Effector CD8-positive, alpha-beta T cell (primary cell): ENCODE measurements at regions not wholly inside any gene's neighbourhood (a gene's known extent, or its start where the extent isn't known, plus 50 kb on each side); places are given as distances from the start of the nearest gene placed in this dataset.

Experiments used
- DNase-seq: peaks from one replicate; lab custom pipeline; 2025; lab: John Stamatoyannopoulos, UW

GRCh38 chr16:6133009-6133557, 1035.5 kb upstream of the EEF2KMT start:
- DNase-seq: no peak

GRCh38 chr16:6132121-6132520, 1034.5 kb upstream of the EEF2KMT start:
- no peak for DNase-seq

GRCh38 chr16:6131526-6132050, 1034.0 kb upstream of the EEF2KMT start:
- DNase-seq: no peak

- DNase-seq: no peak
These were observed 1028.1 kb upstream of the EEF2KMT start for GRCh38 chr16:6125483-6126259.

DNA sequence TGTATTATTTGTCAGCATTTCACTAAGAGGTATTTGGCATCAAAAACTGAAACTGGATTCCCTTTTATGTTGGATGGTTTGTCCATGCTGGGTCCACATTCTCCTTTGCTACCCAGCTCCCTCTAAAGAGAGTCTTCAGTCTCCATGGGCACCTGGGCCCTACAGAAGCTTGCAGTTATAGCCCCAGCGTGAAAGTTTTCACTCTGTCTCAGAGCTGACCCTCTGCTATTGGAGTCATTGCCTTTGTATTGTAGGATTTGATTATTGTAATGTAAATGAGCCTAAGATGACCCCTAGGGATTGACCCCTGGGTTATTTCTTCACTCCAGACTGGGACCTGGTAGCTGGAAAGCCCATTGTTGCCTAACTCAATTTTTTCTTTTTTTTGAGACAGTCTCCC, 1026.5 kb upstream of the EEF2KMT start:
- DNase-seq: no peak

GRCh38 chr16:6122401-6122800, 1024.8 kb upstream of the EEF2KMT start:
- DNase-seq: no peak

- DNase-seq: no peak
These were observed 1017.1 kb upstream of the EEF2KMT start for GRCh38 chr16:6114691-6115090.

GRCh38 chr16:6113749-6114148, 1016.2 kb upstream of the EEF2KMT start:
- no peak for DNase-seq

DNA sequence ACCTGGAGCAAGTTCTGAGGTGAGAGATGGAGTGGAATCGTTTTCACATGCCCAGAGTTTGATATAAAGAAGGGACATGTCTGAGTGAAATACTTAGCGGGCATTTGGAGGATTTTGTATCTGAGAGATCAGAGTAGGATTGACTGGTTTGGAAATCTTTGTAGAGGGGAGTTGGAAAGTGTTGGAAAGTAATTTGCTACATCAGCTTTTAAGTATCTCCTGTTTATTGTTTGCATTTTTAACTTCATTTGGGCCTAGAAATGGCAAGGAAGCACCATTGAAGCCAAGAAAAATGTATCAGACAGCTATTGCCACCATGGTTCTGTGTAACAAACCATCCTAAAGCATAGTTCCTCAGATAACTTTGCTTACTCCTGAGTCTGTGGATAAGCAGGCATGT, 1015.1 kb upstream of the EEF2KMT start:
- DNase-seq: no peak

DNA sequence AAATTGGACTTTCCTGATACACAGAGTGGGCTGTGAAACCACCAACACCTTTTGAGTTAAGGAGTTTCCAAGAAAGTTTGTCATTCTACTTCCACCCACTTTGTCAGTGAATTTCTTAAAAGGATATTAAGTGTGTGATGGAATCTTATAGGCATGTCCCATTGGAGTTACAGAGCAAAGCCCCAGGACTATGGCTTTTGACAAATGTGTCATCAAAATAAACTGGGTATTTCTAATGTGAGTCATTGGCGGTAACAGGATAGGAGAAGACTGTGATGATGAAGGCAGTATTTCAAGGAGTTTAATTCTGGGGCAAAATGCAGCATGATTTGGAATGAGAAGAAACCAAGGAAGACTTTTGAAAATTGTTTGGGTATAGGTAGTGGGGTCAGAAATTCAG, 1013.8 kb upstream of the EEF2KMT start:
- DNase-seq: no peak

GRCh38 chr16:6110346-6110745, 1012.8 kb upstream of the EEF2KMT start:
- no peak for DNase-seq

DNA sequence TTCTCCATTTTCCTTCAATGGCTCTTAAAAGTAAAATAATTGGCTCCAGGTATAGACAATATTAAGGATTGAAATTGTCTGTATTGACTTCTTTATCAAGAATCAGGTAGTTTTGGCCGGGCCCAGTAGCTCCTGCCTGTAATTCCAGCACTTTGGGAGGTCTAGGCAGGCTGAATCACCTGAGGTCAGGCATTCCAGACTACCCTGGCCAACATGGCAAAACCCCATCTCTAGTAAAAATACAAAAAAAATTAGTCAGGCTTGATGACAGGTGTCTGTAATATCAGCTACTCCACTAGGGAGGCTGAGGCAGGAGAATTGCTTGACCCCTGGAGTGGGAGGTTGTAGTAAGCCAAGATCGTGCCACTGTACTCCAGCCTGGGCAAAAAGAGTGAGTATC, 1008.5 kb upstream of the EEF2KMT start:
- DNase-seq: no peak

GRCh38 chr16:6105115-6105514, 1007.5 kb upstream of the EEF2KMT start:
- no peak for DNase-seq

- DNase-seq: no peak
These were observed 1006.8 kb upstream of the EEF2KMT start for GRCh38 chr16:6104428-6104827.

DNA sequence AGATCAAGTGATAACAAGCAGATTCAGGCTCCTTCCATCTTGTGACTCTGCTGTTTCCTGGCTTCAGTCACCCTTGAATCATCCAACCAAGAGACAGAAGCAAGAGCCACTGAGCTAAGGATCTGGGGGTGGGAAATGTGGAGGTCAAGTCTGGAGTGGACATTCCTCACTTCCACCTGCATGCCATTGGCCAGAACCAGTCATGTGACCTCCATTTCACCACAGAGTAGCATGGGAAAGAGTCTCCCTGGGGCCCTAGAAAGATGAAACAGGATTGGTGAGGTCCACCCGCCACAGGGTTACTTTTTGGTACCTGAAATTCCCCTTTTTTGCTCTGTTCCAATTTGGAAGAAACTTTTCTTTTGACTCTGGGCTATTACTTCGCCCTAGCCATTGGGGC, 1006.0 kb upstream of the EEF2KMT start:
- DNase-seq: no peak

GRCh38 chr16:6099102-6099501, 1001.5 kb upstream of the EEF2KMT start:
- no peak for DNase-seq

DNA sequence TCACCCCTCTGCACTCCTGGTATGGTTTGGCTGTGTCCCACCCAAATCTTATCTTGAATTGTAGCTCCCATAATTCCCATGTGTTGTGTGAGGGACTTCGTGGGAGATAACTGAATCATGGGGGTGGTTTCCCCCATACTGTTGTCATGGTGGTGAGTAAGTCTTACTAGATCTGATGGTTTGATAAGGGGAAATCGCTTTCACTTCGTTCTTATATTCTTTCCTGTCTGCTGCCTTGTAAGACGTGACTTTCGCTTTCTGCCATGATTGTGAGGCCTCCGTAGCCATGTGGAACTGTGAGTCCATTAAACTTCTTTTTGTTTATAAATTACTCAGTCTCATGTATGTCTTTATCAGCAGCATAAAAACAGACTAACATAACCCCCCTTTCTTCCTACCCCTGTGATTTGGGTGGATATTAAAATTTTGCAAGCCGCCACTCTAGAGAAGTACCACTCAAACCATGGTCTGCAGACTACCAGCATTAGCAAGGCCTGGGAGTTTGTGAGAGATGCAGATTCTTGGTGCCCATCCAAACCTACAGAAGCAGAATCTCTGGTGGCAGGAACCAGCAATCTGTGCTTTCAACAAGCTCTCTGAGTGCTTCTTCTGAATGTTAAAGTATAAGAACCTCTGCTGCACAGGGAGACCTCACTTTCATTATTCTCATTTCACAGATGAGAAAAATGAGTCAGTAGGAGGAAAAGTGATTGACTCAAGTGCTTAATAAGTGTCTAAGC, 999.5 kb upstream of the EEF2KMT start:
- DNase-seq: no peak

GRCh38 chr16:6095414-6095813, 997.8 kb upstream of the EEF2KMT start:
- no peak for DNase-seq

DNA sequence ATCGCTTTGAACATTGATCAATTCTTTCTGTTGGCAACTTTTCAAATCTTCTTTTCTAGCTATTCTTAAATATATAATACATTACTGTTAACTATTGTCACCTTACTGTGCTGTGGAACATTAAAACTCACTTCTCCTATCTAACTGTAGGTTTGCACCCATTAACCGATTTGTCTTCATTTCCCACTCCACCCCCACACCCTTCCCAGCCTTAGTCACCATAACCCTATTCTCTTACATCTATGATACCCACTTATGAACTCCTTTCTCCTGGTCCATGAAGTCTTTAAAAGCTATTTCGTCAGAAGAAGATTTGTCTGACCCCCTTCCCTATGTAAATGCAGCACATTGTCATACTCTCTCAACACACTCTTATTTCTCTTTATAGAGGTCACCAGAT, 993.4 kb upstream of the EEF2KMT start:
- no peak for DNase-seq

DNA sequence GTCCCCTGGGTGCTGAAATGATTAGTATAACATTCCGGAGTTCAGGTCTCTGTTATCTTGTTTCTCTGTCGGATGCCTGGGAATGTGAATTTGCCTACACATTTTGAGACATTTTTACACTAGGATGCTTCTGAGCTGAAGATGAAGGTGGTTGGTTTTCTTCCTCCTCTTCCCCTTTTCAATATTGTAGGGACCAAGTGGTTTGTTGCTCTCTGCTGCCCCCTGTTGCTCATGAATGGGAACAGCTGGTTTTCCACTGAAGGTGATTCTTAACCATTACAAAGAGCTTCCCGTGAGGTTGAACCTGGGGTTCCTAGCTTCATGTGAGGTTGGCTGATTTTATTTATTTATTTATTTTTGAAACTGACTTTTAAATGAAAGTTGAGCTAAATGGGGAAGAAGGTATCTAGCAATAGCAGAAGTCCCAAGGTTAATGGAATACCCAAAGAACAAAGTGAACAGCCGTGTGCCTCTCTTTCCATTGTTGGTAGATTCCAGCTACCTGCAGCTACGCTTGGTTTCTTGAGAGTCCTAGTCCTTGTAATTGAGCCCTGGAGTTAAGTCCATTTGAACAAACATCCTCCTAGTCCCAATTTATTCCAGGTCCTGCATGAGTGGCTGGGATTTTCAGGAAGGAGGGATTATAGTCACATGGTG, 983.9 kb upstream of the EEF2KMT start:
- DNase-seq: no peak

- DNase-seq: no peak
These were observed 979.0 kb upstream of the EEF2KMT start for GRCh38 chr16:6076631-6077030.

DNA sequence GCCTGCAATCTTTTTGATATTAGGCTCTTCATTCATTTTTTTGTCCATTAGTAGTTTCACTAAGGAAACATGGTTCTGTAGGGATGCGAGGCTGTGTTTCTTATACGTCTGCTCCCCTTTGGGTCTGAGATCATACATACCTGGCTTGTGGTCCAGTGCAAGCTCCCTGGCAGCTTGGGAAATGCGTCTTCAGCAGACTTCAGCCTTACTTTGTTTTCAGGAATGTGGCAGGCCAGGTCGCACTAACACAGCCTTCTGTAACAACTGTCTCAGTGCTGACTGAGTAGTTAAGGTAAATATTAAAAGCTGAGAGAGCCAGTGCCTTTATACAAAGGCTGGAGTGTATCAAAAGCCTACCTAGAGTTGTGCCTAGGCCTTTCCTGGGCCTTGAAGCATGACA, 970.5 kb upstream of the EEF2KMT start:
- DNase-seq: no peak
